HK-2 (cell line): ENCODE measurements at regions not wholly inside any gene's neighbourhood (a gene's known extent, or its start where the extent isn't known, plus 50 kb on each side); places are given as distances from the start of the nearest gene placed in this dataset.

Experiments
- DNase-seq: peaks from one replicate; pipeline ENCODE4 v3.0.0-alpha.2; 2018; ENCODE audit not compliant: unreplicated experiment

DNA sequence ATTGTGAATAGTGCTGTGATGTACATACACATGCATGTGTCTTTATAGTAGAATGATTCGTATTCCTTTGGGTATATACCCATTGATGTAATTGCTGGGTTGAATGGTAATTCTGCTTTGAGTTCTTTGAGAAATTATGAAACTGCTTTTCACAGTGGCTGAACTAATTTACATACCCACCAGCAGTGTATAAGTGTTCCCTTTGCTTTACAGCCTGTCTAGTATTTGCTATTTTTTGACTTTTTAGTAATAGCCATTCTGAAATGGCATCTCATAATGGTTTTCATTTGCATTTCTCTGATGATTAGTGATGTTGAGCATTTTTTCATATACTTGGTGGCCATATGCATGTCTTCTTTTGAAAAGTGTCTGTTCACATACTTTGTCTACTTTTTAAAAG lies 54.5 kb upstream of the FAM78B start:
- DNase-seq = no peak

DNA sequence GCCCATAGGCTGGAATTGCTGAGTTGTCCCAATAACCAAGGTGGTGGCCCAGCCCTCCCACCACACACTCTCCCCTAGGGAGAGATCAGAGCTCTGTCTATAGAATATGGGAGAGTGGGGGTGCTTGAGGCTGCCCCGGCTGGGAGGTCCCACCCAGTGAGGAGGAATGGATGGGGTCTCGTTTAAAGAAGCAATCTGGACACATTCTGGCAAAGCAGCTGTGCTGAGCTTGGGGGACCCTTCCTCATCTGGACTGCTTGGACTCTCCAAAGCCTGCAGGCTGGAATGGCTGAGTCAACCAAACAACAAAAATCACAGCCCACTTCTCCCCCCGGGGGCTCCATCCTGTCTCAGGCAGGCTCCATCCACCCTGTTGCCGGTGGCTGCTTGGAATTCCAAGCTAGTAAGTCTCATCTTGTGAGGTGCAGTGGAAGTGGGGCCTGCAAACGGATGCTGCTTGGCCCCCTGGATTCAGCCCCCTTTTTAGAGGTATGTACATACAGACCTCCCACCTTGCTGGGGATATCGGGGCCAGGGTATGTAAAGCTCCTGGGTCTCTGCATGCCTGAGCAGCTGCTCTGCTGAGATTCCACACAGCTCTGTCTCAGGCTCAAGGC lies 67.1 kb upstream of the FAM78B start:
- no peak for DNase-seq

DNA sequence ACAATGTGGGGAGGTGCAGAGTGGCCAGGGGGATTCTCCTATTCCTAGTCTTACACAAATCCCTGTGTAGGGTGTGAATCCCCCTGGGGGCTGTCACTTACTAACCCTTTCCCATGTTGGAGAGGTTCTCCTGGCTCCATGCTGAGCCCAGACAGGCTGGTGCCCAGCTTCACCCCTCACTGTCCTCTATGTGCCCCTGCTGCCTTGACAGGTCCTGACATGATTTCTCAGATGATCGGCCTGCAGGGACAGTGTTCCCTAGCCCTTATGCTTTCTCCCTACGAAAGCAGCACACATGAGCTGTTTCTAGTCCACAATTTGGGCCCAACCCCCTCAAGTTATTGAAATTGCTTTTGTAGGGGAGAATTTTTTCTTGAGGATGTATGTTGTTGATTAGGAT lies 68.9 kb upstream of the FAM78B start:
- DNase-seq = no peak

DNA sequence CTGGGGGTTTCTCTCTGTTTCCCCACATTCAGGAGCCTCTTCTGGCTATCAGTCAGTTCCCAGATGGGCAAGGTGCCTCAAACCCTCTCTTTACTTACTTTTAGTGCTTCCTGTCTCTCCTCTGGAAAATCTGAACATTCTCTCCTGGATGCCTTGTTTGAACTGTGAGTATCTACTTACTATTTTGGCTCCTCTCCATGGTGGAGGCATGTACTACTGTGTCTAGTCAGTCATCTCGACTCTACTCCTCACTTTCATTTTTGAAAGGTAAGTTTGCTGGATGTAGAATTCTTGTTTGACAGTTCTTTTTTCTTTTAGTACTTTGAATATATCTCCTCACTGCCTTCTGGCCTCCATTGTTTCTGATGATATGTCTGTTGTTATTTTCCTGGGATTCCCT lies 70.9 kb upstream of the FAM78B start:
- no peak for DNase-seq

DNA sequence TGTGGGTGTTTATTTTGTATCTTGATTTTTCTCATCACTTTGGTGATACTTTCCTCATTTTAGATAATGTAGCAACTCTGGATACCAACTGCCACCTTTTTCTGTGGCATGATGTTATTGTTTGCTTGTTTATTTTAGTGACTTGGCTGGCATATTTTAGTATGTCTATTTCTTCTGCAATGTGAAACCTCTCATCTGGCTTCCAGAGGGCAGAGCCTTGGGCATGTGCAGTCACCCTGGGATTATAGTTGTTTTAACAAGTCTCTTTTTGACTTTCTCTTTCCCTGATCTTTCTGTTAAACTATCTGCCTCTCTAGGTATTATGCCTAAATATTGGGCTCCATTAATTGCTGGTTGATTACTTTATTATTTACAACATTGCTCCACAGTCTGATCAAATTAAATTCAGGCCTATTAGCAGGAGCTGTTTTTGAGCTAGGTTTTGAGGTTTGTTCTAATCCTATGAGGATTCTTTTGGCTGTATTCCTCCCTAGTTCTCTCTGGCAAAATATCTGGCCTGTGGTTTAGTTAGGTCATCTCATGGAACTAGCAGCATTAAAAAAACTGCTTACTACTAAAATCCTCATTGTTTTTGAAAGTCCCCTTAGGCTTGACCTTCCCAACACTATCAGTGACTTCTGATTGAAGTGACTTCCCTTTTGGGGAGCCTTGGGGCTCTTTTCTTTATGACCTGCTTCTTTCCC lies 86.4 kb upstream of the FAM78B start:
- no peak for DNase-seq

DNA sequence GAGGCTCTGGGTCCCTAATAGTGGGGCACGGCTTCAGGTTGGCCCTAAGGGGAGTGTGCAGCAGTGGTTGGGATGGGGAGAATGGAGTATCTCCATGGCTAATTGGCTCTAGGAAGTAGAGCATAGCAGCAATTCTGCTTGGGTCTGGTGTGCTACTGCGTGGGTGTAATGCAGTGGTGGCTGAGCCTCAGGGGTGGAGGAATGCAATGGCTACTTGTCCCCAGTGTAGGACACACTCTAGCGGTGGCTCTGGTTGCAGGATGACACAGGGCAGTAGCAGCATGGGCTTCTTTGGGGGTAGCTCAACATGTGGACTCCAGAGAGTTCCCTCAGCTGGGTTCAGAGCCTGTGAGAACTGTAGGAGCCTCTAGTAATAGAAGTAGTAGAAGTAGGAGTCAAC lies 91.2 kb upstream of the FAM78B start:
- no peak for DNase-seq

DNA sequence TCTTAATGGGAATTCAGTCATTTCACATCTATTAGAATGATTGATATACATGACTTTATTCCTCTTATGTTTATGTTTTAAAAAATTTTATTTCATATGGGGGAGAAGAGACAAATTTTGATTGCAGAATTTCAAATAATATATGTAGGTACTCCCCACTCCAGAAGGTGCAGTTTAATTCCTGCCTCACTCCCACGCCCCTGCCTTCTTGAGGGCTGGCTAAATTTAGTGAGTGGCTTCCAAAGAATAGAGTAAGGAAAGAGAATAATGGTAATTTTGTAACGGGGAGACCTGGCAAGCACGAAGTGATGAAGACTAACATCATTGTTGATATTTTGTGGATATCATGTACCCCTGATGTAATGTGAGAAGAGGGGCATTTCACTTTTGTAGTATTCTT lies 94.7 kb upstream of the FAM78B start:
- no peak for DNase-seq

DNA sequence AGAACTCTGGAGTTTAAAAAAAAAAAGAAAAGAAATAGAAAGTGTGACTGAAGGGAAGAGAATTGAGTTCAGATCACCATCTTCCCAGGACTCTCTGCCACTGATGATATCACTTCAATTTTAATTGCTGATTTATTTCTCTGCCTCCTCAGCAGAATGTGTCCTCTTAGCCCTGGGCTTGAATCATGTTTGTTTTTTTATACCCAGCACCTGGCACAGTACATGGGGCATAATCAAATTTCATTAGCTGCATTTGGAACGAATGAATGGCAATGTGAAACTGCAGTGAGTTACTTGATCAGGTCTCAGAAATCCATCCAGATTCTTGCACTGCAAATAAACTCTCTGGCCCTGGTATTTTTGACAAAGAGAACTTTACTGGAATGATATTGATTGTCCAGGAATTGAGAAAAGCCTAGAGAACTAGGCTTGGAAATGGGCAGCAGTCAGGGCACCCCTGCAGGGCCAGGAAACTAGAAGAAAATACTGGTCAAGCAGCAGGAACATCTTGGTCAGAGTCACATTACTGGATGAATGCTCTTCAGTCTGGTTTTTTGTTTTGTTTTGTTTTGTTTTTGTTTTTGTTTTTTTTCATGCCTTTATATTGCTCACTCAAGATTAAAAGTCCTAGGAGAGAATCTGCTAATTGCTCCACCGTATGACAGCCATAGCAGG lies 103.8 kb upstream of the FAM78B start:
- DNase-seq = no peak

DNA sequence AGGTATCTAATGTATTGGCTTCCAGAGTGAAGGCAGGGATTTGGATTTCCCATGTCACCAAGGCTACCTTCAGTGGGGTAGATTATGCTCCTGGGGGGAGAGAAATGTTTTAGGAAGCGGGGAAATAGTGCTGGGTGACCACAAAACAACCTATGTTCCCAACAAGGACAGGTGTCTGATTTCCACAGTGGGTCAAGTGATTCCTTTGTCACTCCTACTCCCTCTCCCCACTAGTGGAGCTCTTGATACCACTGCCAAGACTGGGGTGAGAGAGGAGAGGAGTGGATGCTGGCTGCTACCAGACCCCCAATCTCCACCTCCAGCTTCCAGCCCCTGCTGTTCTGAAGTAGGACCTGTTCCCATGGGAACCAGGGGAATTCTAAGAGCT lies 104.3 kb upstream of the FAM78B start:
- no peak for DNase-seq

DNA sequence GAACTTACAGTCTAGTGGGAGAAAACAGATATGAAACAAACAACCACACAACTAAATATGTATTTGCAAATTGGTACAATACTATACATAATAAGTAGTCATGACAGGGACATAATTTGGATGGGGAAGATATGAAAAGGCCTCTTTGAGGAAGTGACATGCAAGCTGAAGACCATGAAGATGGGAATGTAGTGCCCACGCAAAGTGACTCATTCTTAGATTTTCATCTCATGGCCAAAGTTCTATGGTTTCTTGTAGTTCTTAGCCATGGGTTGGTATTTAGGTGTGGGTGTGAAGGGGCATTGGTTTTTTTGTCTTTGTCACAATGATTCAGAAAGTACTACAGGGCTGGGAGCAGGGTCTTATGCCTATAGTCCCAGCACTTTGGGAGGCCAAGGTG lies 105.4 kb upstream of the FAM78B start:
- no peak for DNase-seq

DNA sequence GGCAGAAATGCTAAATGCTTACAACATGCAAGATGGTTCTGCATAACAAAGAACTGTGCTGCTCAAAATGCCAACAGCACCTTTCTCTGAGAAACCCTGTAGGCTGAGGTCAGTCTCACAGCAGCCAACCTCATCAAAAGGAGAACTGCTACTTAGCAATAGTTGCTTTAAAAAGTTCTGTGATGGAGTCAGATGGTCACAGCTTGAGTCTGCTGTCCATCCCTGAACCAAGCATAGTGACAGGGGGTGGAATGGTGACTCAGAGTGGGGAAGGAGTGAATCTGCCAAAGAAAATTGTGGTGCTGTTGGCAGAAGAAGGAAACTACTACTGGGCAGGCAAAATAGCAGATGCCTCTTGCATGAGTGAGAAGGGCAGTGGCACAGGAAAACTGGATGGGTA lies 106.0 kb upstream of the FAM78B start:
- no peak for DNase-seq

DNA sequence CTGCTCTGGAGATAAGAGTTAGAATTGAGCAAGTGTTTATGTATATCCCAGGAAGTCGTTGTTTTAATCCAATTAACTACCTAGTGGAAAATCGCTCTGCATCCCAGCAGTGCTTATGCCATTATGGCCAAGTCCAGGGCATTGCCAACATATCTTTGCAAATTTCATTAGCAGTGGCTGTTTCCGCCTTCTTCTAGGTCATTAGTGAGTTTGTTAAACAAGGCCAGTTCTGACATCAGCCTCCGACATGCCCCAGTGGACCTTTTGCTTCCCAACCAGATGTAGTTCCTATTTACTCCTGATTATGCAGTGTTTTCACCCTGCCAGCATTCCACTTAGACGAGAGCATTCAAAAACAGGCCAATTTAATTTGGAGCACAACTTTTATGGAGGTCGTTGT lies 106.8 kb upstream of the FAM78B start:
- no peak for DNase-seq

DNA sequence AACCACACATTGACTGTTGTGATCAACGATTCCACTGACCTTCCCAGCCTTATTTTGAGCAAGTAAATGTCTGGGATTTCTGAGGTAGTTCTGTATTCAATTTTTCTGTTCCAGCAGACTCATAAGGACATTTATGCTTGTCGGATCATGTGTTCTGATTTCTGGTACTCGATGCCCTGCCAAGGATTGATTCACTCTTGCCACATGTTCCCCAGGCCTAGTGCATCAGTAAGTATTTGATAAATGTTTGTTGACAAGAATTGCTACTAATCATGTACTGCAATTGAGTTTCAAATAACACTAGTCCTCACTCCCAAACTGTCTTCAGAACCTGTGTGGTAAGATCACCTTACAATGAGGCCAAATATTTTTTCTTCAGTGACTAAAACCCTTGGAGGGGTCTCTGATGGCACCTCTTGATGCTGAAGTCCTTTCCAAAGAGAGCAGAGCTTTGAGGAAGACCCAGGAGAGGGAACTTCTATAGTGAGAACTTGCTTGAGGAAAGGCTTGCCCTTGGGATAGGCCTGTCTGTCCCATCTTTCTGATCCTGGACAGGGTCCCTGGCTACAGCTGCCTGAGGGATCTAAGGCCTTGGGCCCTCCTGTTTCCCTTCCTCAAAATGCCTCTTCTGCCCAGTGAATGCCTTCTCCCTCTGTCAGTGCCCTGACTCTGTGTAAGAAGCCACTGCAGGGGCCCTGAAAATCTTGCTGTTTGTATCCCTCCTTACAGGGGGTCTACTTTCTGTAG lies 115.8 kb upstream of the FAM78B start:
- no peak for DNase-seq

DNA sequence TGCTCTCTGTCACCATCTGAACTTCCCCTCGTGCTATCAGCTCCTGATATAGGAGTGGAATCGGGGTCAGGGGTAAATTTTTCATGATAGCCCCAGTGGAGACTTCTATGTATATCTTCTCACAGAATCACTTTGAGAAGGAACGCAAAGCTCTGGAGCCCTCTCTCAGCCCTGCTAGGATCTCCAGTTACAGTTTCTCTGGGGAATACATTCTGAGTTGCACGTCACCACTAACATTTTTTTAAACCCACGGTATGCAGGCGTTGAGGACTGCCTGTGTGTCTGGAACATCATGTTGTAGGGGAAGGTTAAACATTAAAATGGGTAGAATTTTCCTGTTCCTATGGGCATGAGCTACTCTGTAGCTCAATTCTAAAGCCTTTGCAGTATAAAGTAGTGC lies 116.4 kb upstream of the FAM78B start:
- no peak for DNase-seq

DNA sequence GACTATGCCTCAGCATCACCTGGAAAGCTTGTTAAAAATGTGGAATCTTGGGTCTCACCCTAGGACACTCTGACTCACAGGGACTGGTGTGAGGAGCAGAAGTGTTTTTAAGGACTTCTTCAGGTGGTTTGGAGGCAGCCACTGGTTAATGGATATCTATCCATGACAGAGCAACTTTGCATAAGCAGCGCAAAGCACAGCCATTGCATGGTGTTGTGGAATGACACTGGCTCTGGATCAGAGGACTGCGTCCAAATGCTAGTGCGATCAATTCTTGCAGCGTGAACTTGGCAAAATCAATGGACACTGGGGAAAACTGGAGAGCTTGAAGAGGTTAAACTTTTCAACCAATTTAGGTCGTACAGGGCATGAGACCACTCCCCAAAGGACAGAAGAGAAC lies 116.8 kb upstream of the FAM78B start:
- DNase-seq = no peak

DNA sequence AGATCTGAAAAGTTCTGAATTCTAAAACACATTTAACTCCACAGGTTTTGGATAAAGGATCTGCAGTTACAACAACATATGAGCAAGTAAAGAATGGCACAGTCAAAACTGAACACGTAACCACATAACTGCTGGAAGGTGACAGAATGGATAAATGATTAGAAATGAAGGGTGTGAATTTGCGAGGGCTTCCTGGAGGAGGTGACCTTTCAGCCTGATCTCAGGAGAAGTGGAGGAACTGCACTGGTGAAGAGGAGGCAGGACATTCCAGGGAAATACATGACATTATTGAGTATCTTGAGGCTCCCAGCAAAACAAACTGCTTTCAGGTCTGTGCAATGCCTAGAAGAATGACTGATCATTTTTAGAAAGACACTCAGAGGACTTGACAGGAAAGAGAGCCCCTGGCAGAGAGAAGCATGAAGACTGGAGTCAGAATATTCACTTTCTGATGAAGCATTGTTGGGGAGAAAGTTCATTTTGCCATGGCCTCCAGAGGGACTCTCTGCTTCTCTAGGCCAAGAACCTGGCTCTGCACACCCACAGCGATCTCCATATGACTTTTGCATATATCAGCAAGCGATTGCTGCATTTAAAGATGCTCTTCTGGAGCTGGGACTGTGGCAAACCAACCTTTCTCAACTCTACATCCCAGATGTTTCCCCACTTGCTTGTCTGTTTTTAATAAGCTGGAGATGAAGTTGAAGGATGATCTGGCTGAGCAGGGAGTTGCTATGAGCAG lies 122.7 kb upstream of the FAM78B start:
- DNase-seq = no peak

DNA sequence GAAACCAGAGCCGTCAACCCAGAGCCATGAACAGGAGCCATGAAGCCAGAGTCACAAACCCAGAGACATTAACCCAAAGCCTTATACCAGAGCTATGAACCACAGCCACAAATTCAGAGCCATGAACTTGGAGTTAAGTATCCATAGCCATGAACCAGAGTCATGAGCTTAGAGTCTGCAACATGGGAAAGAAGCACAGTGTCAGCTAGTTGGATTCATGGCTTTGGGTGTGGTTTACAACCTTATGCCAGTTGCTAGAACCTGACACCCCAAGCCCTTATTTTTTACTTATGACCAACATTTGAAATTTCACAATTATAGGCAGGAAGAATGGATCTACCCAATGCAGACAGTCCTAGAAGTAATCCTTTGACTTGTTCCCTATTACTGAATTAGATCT lies 128.9 kb upstream of the FAM78B start:
- no peak for DNase-seq

DNA sequence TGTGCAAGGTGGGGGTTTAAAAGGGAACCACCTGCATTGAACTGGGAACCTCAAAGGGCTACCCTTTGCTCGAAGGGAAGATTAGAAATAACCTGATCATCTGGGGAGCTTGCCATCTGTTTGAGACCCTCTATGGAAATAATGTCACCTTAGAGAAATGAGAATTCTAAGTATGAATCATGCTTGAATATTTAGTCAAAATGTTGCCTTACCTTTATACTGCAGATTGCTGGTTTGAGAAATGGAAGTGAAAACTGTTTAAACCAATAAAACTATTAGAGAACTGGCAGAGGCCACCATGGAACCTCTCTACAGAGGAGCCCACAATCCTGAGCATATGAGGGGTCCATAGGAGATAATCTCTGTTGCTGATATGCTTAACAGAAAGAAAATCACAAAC lies 131.2 kb upstream of the FAM78B start:
- no peak for DNase-seq

DNA sequence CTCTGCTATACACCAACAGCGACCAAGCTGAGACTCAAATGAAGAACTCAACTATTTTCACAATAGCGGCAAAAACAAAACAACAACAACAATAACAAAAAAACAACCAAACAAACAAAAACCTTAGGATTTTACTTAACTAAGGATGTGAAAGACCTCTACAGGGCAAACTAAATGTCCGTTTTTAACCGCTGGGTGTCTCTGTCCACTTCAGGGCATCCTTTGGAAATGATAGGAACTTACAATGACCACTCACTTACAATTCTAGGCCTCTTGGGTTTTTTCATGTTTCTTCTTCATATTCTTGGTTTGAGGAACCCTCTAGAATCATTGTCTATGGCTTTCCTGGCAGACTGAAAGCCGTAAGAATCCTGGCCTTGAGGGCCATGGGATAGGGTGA lies 134.0 kb upstream of the FAM78B start:
- no peak for DNase-seq

DNA sequence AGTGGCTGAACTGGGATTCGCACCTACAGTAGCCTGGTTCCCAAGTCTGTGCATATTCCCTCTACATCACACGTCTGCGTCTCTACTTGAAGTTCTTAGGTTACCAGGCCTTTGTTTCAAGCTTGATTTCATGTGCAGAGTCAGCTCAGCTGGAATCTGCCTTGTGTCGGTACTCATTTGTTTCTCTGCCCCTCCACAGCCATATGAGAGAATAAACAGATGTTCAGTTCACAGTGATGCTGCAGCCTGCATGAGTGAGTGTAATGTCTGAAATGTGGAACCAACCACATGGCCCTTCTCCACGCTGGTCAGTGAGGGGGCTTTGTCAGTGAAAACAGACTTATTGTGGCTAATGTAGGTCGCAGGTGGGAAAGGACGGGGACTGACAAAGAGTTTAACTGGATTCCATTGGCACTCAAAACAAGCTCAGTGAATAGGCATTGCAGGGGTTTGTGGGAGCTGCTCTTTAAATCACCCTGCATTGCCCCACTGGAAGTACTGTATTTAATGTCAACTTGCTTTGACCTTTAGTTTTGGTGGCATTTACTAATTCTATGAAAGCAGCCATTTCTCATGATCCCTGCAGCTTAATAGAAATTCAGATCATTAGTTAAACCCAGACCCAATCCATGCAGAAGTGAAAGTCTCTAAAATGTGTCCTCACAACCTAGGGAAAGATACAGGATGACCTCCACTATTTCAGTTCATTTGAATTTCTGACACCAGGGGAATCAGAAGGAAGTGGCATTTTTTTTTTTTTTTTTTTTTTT lies 136.4 kb upstream of the FAM78B start:
- no peak for DNase-seq

DNA sequence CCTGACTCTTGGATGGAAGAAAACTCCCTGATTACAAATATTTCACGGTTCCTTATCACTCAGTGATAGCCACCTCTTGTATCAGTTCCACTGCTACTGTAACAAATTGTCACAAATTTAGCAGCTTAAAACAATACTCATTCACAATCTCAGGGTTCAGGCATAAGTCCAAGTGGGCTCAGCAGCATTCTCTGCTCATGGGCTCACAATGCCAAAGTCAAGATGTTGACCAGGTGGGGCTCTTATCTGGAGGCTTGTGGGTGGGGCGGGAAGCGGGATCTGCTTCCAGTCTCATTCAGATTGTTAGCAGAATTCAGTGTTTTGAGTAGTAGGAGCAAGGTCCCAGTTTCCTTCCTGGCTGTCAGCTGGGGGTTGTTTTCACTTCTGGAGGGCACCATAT lies 137.3 kb upstream of the FAM78B start:
- DNase-seq = no peak
